ENCODE measurements at regions not wholly inside any gene's neighbourhood (a gene's known extent, or its start where the extent isn't known, plus 50 kb on each side); places are given as distances from the start of the nearest gene placed in this dataset.

GRCh38 chr9:32234451-32234850 is 150.0 kb upstream of the ACO1 start:
- ChIA-PET CTCF (no interaction called here), POLR2A (no interaction called here)

- ChIA-PET POLR2A (no interaction called here), CTCF (no interaction called here)
These were observed 137.3 kb upstream of the ACO1 start for GRCh38 chr9:32247168-32247567.

- ChIA-PET POLR2A (no interaction called here), CTCF (no interaction called here)
These were observed 136.2 kb upstream of the ACO1 start for GRCh38 chr9:32248189-32248712.

DNA sequence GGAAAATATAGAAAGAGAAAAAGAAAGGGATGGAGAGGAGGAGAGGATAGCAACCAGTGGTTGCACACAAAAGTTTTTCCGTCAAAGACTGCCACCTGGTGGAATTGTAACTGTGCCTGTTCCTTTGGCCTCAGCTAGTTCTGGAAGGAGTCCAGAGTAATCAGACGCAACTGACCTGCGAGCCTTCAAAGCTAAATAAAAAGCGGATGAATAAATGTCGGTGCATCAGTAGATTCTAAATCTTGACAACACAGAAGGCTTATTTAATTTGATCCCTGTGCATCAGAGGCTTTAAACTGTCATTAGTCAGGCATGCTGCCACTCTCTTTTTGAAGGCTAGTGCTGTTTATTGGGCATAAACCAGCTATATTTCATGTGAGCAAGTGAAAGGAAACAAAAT is 132.9 kb upstream of the ACO1 start:
- ChIA-PET POLR2A (no interaction called here), CTCF (no interaction called here)

GRCh38 chr9:32253731-32254130 is 130.7 kb upstream of the ACO1 start:
- ChIA-PET POLR2A (no interaction called here), CTCF (no interaction called here)

GRCh38 chr9:32255026-32255425 is 129.4 kb upstream of the ACO1 start:
- CTCF ChIA-PET: no interaction called here
- POLR2A ChIA-PET: no interaction called here

DNA sequence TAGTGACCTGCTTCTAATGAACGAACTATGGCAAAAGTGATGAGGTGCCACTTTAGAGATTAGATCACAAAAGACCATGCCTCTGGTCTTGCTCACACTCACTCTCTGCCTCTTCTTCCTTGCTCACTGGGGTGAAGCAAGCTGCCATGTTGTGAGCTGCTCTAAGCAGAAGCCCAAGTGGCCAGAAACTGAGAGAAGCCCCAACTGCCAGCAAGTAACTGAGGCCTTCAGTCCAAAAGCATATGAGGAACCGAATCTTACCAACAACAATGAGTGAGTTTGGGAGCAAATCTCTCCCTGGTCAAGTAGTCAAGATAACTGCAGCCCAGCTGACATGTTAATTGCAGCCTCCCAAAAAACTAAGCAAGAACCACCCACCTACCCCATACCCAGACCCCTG is 126.0 kb upstream of the ACO1 start:
- CTCF ChIA-PET: no interaction called here
- POLR2A ChIA-PET: no interaction called here

DNA sequence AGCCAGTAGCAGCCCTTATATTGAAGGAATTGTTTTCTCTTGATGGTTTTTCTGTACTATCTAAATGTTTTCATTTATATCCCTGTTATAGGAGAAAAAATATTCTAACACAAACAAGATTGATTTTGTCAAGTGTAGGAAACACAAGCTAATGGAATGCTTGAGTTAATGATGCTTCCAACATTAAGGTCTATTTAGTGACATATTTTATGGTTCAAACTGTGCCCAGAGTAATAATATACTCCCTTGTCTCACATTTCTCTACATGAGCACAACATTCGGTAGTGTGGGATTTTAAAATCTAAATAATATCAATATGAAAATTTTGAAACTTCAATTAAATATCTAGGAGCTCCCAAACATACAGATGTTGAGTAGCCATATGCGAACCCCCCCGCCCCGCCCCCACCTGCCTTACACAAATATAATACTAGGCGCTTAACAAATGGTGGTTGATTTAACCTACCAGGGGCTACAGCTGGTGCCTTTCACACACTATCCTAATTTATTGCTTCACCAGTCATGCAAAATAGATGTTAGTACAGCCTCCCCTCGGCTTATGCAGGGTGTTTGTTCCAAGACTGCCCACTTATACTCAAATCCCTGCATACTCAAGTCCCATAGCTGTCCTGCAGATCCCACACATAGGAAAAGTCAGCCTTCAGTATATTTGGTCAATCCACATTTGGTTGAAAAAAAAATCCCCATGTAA is 124.1 kb upstream of the ACO1 start:
- ChIA-PET POLR2A (no interaction called here), CTCF (no interaction called here)

DNA sequence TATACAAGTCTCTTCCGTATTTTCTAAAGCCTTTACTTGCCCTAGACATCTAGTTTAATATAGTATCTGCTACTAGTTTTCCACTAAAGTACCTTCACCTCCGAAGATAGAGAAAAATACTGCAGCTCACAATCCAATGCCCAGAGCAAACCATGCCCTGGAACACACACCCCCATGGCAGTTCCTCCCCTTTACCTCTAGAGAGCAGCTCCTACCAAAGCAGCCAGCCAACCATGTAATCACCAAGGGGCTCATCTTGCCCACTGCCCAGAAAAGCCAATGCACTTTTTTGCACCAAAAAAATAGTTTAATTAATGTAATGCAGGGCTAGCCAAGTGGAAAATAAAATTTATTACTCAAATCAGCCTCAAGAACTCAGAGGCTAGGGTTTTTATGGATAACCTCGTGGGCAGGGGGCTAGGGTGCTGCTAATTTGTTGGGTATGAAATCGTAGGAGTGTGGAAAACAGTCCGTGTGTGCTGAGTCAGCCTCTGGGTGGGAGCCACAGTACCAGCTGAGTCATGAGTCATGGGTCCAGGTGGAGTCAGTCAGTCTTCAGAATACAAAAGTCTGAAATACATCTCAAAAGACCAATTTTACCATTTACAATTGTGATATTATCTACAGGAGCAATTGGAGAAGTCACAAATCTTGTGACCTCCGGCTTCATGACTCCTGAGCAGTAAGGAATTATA is 120.1 kb upstream of the ACO1 start:
- ChIA-PET POLR2A (no interaction called here), CTCF (no interaction called here)

- ChIA-PET CTCF (no interaction called here), POLR2A (no interaction called here)
These were observed 119.4 kb upstream of the ACO1 start for GRCh38 chr9:32265037-32265436.

DNA sequence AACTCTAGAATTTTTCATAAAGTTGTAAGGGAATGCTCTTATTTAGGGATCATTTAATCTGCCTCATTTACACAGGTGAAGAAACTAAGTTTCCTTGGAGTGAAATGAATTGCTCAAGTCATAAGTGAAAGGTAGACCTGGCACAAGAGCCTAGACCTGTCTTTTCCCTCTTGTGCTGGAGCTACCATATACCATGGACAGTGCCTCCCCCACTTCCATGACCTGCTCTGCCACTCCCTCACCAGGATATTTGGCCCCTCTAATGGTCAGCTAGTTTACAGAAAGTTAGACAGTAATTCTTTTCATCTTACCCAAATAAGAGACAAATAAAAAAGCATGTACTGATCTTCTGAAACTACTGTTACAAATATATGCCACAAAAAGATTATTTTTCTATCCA is 105.5 kb upstream of the ACO1 start:
- CTCF ChIA-PET: no interaction called here
- POLR2A ChIA-PET: no interaction called here

DNA sequence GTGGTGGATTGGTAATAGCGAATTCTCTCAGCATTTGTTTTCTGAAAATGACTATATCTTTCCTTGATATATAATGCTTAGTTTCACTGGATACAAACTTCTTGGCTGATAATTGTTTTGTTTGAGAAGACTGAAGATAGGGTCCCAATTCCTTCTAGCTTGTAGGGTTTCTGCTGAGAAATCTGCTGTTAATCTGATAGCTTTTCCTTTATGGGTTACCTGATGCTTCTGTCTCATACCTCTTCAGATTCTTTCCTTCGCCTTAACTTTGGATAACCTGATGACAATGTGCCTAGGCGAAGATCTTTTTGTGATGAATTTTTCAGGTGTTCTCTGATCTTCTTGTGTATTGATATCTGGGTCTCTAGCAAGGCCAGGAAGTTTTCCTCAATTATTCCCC is 94.7 kb upstream of the ACO1 start:
- POLR2A ChIA-PET: no interaction called here
- CTCF ChIA-PET: no interaction called here

DNA sequence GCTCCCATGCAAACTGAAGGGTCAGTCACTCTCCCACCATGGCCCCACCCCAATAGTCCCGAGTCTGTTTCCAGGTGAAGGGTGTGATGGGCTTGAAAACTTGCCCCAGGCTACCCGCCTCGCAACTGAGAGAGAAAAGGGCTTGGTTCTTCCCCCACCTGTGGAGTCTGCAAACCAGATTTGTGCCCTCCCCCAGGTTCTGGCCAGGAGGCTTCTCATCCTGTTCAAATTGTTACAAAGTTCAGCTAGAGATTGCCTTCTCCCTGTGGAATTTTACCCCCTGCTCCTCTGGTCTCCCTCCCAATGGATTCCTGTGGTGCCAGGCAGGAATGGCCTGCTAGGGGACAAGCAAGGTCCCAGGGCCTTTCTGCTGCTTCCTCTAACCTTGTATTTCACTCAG is 93.1 kb upstream of the ACO1 start:
- ChIA-PET CTCF (no interaction called here), POLR2A (no interaction called here)

GRCh38 chr9:32292611-32293010 is 91.8 kb upstream of the ACO1 start:
- ChIA-PET CTCF (no interaction called here), POLR2A (no interaction called here)

GRCh38 chr9:32293091-32293490 is 91.4 kb upstream of the ACO1 start:
- ChIA-PET CTCF (no interaction called here), POLR2A (no interaction called here)

DNA sequence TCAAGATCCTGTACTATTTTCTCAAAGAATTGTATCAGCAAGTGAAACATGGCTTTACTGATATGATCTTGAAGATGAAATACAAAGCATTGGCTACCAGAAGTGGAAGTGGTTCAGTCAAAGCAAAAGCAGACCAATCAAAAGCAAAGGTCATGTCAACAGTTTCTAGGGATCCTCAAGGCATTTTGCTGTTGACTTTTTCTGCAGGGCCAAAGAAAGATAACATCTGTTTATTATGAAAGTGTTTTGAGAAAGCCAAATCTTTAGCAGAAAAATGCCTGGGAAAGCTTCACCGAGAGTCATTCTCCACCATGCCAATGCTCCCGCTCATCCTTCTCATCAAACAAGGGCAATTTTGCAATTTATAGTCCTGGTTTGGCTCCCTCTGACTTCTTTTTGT is 90.3 kb upstream of the ACO1 start:
- CTCF ChIA-PET: no interaction called here

DNA sequence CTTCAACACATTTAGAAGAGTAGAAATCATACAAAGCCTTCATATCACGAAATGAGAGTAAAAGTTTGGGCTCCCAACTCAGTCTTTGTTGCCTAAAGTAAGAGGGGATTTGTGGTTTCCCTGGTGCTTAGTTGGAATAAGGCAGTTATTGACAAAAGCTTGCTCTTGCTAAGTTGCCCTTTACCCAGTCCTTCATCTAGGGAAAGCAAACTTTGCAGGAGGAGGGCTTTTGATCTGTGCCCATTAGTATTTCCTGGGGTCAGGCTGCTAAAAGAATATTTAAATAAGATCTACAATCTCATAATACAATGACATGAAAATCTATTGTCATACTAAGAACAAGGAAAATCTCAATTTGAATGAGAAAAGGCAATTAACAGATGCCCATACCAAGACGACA is 84.1 kb upstream of the ACO1 start:
- ChIA-PET POLR2A (no interaction called here), CTCF (no interaction called here)

More for the DNA sequence above, 90.3 kb upstream of the ACO1 start:
- POLR2A ChIA-PET: no interaction called here

GRCh38 chr9:32304495-32304894 is 79.9 kb upstream of the ACO1 start:
- ChIA-PET POLR2A (no interaction called here), CTCF (no interaction called here)

- CTCF ChIA-PET: no interaction called here
- POLR2A ChIA-PET: no interaction called here
These were observed 78.4 kb upstream of the ACO1 start for GRCh38 chr9:32306006-32306405.

DNA sequence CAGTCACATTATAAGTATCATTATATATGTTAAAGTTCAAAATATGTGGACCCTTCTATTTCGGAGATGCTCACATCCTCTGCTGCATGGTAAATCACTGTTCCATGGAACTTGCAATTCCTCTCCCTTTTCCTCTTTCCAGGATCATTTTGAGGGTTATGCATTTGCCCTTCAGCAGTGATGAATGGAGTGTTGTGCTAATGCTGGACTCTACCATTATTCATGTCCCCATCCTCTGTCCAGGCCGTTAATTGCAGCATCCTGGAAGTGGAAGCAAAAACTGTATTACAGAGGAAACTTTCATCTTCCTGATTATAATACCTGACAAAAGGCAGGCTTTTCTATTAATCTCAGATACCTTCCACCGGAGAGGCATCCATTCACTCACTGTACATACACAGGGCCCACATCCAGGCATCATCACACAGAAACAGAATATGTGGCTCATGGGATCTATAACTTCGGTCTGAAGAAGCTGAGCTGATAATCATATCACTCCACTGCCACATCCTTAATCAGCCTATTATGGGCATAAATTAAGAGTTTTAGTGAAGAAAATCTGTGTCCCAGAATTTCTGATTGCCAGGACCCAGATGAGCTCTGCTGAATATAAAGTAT is 65.0 kb upstream of the ACO1 start:
- ChIA-PET POLR2A (no interaction called here), CTCF (no interaction called here)

- ChIA-PET POLR2A (no interaction called here), CTCF (no interaction called here)
These were observed 61.8 kb upstream of the ACO1 start for GRCh38 chr9:32322622-32323021.

GRCh38 chr9:32326146-32326545 is 58.3 kb upstream of the ACO1 start:
- POLR2A ChIA-PET: no interaction called here
- CTCF ChIA-PET: interaction anchor here (1.5 kb wide), 1 partner anchor 256 kb away, joined by 3 read pairs; no protein-coding TSS in a partner anchor
